ENCODE measurements at regions not wholly inside any gene's neighbourhood (a gene's known extent, or its start where the extent isn't known, plus 50 kb on each side); places are given as distances from the start of the nearest gene placed in this dataset.

- Histone ChIP-seq H3K27me3 (ENCODE audit: control insufficient read depth, insufficient read depth, low read length) (no peaks in the 10 kb centered on the region), H3K36me3 (ENCODE audit: control insufficient read depth, insufficient read depth, low read length) (no peaks in the 10 kb centered on the region), H3K4me3 (ENCODE audit: low read depth, low read length) (no peak overlapping the region)
- DNase-seq (ENCODE audit: low read depth): no peak
- TF ChIP-seq CTCF (IDR thresholded peaks at IDR 0.05; ENCODE audit: insufficient read depth, low read length, poor library complexity, severe bottlenecking): no peak
Observed at GRCh38 chr17:77385750-77386501, 245.2 kb downstream of the SEC14L1 start.

GRCh38 chr17:77386502-77387192 is 245.9 kb downstream of the SEC14L1 start:
- no peaks in the 10 kb centered on the region for H3K36me3 ChIP-seq (ENCODE audit: control insufficient read depth, insufficient read depth, low read length)
- DNase-seq (ENCODE audit: low read depth): no peak
- TF ChIP-seq CTCF (IDR thresholded peaks at IDR 0.05; ENCODE audit: insufficient read depth, low read length, poor library complexity, severe bottlenecking): no peak
- no peak overlapping the region for H3K4me3 ChIP-seq (ENCODE audit: low read depth, low read length)
- no peaks in the 10 kb centered on the region for H3K27me3 ChIP-seq (ENCODE audit: control insufficient read depth, insufficient read depth, low read length)

GRCh38 chr17:77387891-77388290 is 247.1 kb downstream of the SEC14L1 start:
- Histone ChIP-seq H3K36me3 (ENCODE audit: control insufficient read depth, insufficient read depth, low read length) (no peaks in the 10 kb centered on the region), H3K27me3 (ENCODE audit: control insufficient read depth, insufficient read depth, low read length) (no peaks in the 10 kb centered on the region), H3K4me3 (ENCODE audit: low read depth, low read length) (no peak overlapping the region)
- TF ChIP-seq CTCF (IDR thresholded peaks at IDR 0.05; ENCODE audit: insufficient read depth, low read length, poor library complexity, severe bottlenecking): no peak
- DNase-seq (ENCODE audit: low read depth): no peak

- no peak overlapping the region for H3K4me3 ChIP-seq (ENCODE audit: low read depth, low read length)
- DNase-seq (ENCODE audit: low read depth): no peak
- H3K36me3 ChIP-seq (ENCODE audit: control insufficient read depth, insufficient read depth, low read length): no peaks in the 10 kb centered on the region
- H3K27me3 ChIP-seq (ENCODE audit: control insufficient read depth, insufficient read depth, low read length): no peaks in the 10 kb centered on the region
- TF ChIP-seq CTCF (IDR thresholded peaks at IDR 0.05; ENCODE audit: insufficient read depth, low read length, poor library complexity, severe bottlenecking): no peak
Observed at GRCh38 chr17:77388384-77389306, 247.9 kb downstream of the SEC14L1 start.

DNA sequence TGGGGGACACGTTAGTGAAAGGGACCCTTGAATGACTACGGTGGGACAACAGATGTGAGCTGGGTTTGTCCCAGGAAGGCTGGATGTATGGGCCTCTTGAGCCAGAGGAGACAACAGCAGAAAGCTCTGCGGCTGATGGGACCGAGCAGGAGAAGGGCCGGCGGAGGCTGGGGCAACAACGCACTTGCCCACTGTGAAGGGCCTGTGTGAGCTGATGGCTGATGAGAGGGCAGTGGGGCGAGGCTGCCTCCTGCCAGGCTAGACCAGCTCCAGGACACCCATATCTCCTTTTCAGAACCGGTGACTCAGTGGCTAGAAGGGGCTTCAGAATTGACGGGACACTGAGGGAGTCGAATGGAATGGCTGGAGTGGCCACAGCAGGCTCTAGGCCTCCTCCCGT is 250.1 kb downstream of the SEC14L1 start:
- TF ChIP-seq CTCF (IDR thresholded peaks at IDR 0.05; ENCODE audit: insufficient read depth, low read length, poor library complexity, severe bottlenecking): no peak
- Histone ChIP-seq H3K36me3 (ENCODE audit: control insufficient read depth, insufficient read depth, low read length) (no peaks in the 10 kb centered on the region), H3K4me3 (ENCODE audit: low read depth, low read length) (no peak overlapping the region), H3K27me3 (ENCODE audit: control insufficient read depth, insufficient read depth, low read length) (no peaks in the 10 kb centered on the region)
- DNase-seq (ENCODE audit: low read depth): no peak
